Suprapubic skin (tissue), 4 donors: ENCODE measurements at regions not wholly inside any gene's neighbourhood (a gene's known extent, or its start where the extent isn't known, plus 50 kb on each side); places are given as distances from the start of the nearest gene placed in this dataset.
"Not testable (repeated sequence)": the region's sequence is repeated elsewhere in the genome, so short reads cannot be mapped to it uniquely, and the experiment has no call there.

Source experiments
- DNase-seq, 2 donors: peaks; one replicate each; pipeline ENCODE4 v3.0.0-alpha.2; 2019; ENCODE audit warnings: low spot score in 2 of 2
- H3K27ac ChIP-seq: fragments of 200-600 bp; sonication (generic); one replicate; pipeline ENCODE4 v1.5.1; 2019
- H3K27me3 ChIP-seq: fragments of 200-600 bp; sonication (generic); one replicate; pipeline ENCODE4 v1.5.1; 2019
- H3K36me3 ChIP-seq: fragments of 200-600 bp; sonication (generic); one replicate; pipeline ENCODE4 v1.5.1; 2019
- H3K4me1 ChIP-seq: fragments of 200-600 bp; sonication (generic); one replicate; pipeline ENCODE4 v1.5.1; 2019
- H3K4me3 ChIP-seq: fragments of 200-600 bp; sonication (generic); one replicate; pipeline ENCODE4 v1.5.1; 2019; ENCODE audit warnings: mild to moderate bottlenecking
- H3K9me3 ChIP-seq: fragments of 200-600 bp; sonication (generic); one replicate; pipeline ENCODE4 v1.5.1; 2019
- CTCF ChIP-seq, 2 donors: fragments of 200-600 bp in 1 of 2; fragments of 450-650 bp in 1 of 2; sonication (generic) in 1 of 2; IDR thresholded peaks; one replicate each; pipeline ENCODE4 v1.5.1; 2016 to 2019; ENCODE audit warnings: antibody characterized with exemption in 2 of 2, mild to moderate bottlenecking in 1 of 2, moderate library complexity in 1 of 2
- EP300 ChIP-seq: sonication (generic); formaldehyde crosslinking; IDR thresholded peaks from one replicate; pipeline ENCODE4 v1.6.1; 2017; ENCODE audit warnings: antibody characterized with exemption
- POLR2A ChIP-seq, 2 donors: fragments of 450-650 bp; IDR thresholded peaks; one replicate each; pipeline ENCODE4 v1.6.1; 2017; ENCODE audit warnings: antibody characterized with exemption in 2 of 2, mild to moderate bottlenecking in 2 of 2, moderate library complexity in 2 of 2
- POLR2AphosphoS5 ChIP-seq, 3 donors: sonication (generic); formaldehyde crosslinking; IDR thresholded peaks; one replicate each; pipeline ENCODE4 v1.6.1; 2017; ENCODE audit warnings: antibody characterized with exemption in 3 of 3
- WGBS: methylation state at CpG from one replicate; pipeline ENCODE4 v1.1.5; 2018; 5-methylcytosine and 5-hydroxymethylcytosine counted together

DNA sequence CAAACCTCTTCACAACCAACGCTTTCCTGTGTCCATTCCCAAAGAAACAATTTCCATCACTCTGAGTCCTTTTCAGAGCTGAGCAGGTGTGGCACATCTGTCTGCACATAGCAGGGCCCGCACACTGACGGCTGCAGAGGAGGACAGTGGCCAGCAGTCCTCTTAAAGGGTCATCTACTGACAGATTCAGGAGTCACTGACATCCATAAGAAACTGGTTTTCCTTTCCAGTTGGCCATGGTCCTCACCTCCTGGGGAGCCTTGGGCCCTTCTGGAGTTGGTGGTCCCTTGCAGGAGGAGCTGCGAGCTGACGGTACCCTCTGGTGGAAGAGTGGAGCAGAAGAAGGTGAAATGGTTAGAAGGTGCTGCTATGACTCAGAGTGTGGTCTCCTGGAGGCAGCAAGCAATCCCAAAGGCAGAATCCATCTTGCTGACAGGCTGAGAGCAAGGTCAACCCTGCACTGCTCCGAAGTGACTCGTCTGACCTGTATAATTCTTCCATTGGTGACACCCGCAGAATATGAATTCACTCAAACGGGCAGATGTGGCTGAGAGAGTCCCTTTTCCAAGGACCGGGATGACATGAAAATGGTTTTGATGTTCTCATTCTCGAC, 278.5 kb upstream of the C1orf174 start:
- WGBS = 80% methylated on average over 11 of the region's 11 CpGs
- TF ChIP-seq CTCF (IDR thresholded peaks at IDR 0.05) (no peak), EP300 (no peak), POLR2A (IDR thresholded peaks at IDR 0.05) (no peak), POLR2AphosphoS5 (IDR thresholded peaks at IDR 0.05) (no peak)
- H3K27ac ChIP-seq = no peak overlapping the region

GRCh38 chr1:4179914-4180735, 280.1 kb upstream of the C1orf174 start:
- Histone ChIP-seq H3K27ac (no peak overlapping the region), H3K27me3 (no peaks in the 10 kb centered on the region), H3K4me1 (no peaks in the 10 kb centered on the region), H3K36me3 (no peaks in the 10 kb centered on the region), H3K4me3 (no peak overlapping the region), H3K9me3 (no peaks in the 10 kb centered on the region)
- TF ChIP-seq POLR2A (IDR thresholded peaks at IDR 0.05) (no peak), CTCF (IDR thresholded peaks at IDR 0.05) (no peak), POLR2AphosphoS5 (IDR thresholded peaks at IDR 0.05) (no peak), EP300 (no peak)
- DNase-seq = peak in 1 of 2 donors; percentile 52
- WGBS = 69% methylated on average over 6 of the region's 7 CpGs

More for the DNA sequence above, 278.5 kb upstream of the C1orf174 start:
- no peak overlapping the region for H3K4me3 ChIP-seq
- no peaks in the 10 kb centered on the region for H3K9me3 ChIP-seq
- no peaks in the 10 kb centered on the region for H3K27me3 ChIP-seq
- H3K36me3 ChIP-seq = no peaks in the 10 kb centered on the region
- DNase-seq = peak in 1 of 2 donors; percentile 38
- no peaks in the 10 kb centered on the region for H3K4me1 ChIP-seq

- not testable (repeated sequence) for H3K4me1 ChIP-seq, DNase-seq, H3K27me3 ChIP-seq, H3K4me3 ChIP-seq, H3K36me3 ChIP-seq, H3K27ac ChIP-seq, H3K9me3 ChIP-seq
- 94% methylated on average over 2 of the region's 2 CpGs for WGBS
Observed at GRCh38 chr1:4186486-4186885, 286.4 kb upstream of the C1orf174 start.

DNA sequence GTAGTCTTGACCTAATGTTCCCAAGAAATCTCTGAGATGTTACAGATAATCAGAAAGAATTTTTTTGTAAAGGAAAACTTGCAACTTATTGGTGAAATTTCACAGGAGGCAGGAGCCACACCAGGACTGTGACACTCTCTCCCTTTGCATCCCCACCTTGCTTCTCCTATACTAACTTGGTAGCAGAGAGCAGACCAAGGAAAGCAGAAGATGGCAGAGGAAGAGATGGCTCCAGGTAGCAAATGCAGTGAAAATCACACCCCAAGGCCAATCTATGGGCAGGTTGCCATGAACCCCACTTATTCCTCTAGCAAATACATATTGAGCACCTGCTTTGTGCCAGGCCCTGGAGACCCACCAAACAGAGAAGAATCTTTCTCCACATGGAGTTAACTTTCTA, 303.4 kb upstream of the C1orf174 start:
- H3K27me3 ChIP-seq = no peaks in the 10 kb centered on the region
- TF ChIP-seq CTCF (IDR thresholded peaks at IDR 0.05) (no peak), EP300 (no peak), POLR2AphosphoS5 (IDR thresholded peaks at IDR 0.05) (no peak), POLR2A (IDR thresholded peaks at IDR 0.05) (no peak)
- DNase-seq = no peak
- no peaks in the 10 kb centered on the region for H3K4me1 ChIP-seq
- no peak overlapping the region for H3K27ac ChIP-seq
- H3K36me3 ChIP-seq = no peaks in the 10 kb centered on the region
- H3K9me3 ChIP-seq = peaks cover 7% of the 10 kb centered on the region
- H3K4me3 ChIP-seq = no peak overlapping the region

GRCh38 chr1:4207183-4207582, 307.1 kb upstream of the C1orf174 start:
- Histone ChIP-seq H3K36me3 (no peaks in the 10 kb centered on the region), H3K9me3 (peaks cover 7% of the 10 kb centered on the region), H3K4me1 (no peaks in the 10 kb centered on the region), H3K4me3 (no peak overlapping the region), H3K27me3 (peaks cover under 1% of the 10 kb centered on the region), H3K27ac (no peak overlapping the region)
- 71% methylated on average over 4 of the region's 4 CpGs for WGBS
- peak in 1 of 2 donors; percentile 61 for DNase-seq
- TF ChIP-seq POLR2A (IDR thresholded peaks at IDR 0.05) (no peak), CTCF (IDR thresholded peaks at IDR 0.05) (no peak)
